DND-41 (cell line): ENCODE measurements at regions not wholly inside any gene's neighbourhood (a gene's known extent, or its start where the extent isn't known, plus 50 kb on each side); places are given as distances from the start of the nearest gene placed in this dataset.
"Not testable (repeated sequence)": the region's sequence is repeated elsewhere in the genome, so short reads cannot be mapped to it uniquely, and the experiment has no call there.

ENCODE experiments used
- ATAC-seq: fragments of 200-7000 bp; cut with Tn5 transposase; 3 replicates; pipeline ENCODE4 v1.9.1; 2021; ENCODE audit warnings: low read depth; ENCODE audit not compliant: insufficient read depth
- DNase-seq: peaks from one replicate; pipeline ENCODE4 v3.0.0-alpha.2; 2020
- H2AFZ ChIP-seq: 2 replicates; pipeline ENCODE4 v1.6.0; 2012; ENCODE audit warnings: low read depth, low read length
- H3K27ac ChIP-seq: 2 replicates; pipeline ENCODE4 v1.5.1; 2012; ENCODE audit warnings: low read length, inconsistent platforms
- H3K27me3 ChIP-seq: fragments of 200-600 bp; sonication (generic); 2 replicates; pipeline ENCODE4 v1.6.0; 2012; ENCODE audit warnings: low read length, mild to moderate bottlenecking, inconsistent platforms; ENCODE audit not compliant: insufficient read depth, poor library complexity
- H3K36me3 ChIP-seq: 2 replicates; pipeline ENCODE4 v1.5.1; 2012; ENCODE audit warnings: low read length, inconsistent platforms; ENCODE audit not compliant: insufficient read depth
- H3K4me1 ChIP-seq: 2 replicates; pipeline ENCODE4 v1.5.1; 2012; ENCODE audit warnings: mild to moderate bottlenecking, low read length; ENCODE audit not compliant: insufficient read depth
- H3K4me2 ChIP-seq: 2 replicates; pipeline ENCODE4 v1.6.0; 2012; ENCODE audit warnings: mild to moderate bottlenecking, moderate library complexity, low read length, inconsistent platforms; ENCODE audit not compliant: insufficient read depth
- H3K4me3 ChIP-seq, 2 experiments: fragments of 200-600 bp in 1 of 2; shearing (Covaris generic) in 1 of 2; 2 replicates each; pipeline ENCODE4 v1.5.1; 2012 to 2016; ENCODE audit warnings: inconsistent platforms in 2 of 2, low read length in 2 of 2, mild to moderate bottlenecking in 2 of 2, low read depth in 1 of 2, moderate library complexity in 1 of 2
- H3K79me2 ChIP-seq: 2 replicates; pipeline ENCODE4 v1.6.0; 2012; ENCODE audit warnings: low read length, inconsistent platforms; ENCODE audit not compliant: insufficient read depth
- H3K9ac ChIP-seq: 2 replicates; pipeline ENCODE4 v1.6.0; 2012; ENCODE audit warnings: low read depth, mild to moderate bottlenecking, inconsistent platforms, low read length, moderate library complexity
- H3K9me3 ChIP-seq: 2 replicates; pipeline ENCODE4 v1.5.1; 2012; ENCODE audit warnings: low read length, moderate library complexity, mild to moderate bottlenecking, inconsistent platforms; ENCODE audit not compliant: insufficient read depth, severe bottlenecking
- H4K20me1 ChIP-seq: 2 replicates; pipeline ENCODE4 v1.6.0; 2012; ENCODE audit warnings: low read length; ENCODE audit not compliant: insufficient read depth
- CTCF ChIP-seq: IDR thresholded peaks from 2 replicates; pipeline ENCODE4 v1.5.1; 2012; ENCODE audit warnings: borderline replicate concordance, low read length, moderate library complexity, mild to moderate bottlenecking; ENCODE audit not compliant: poor library complexity, severe bottlenecking; ENCODE audit errors: extremely low read depth
- EZH2 ChIP-seq: IDR thresholded peaks from 3 replicates; pipeline ENCODE4 v1.6.1; 2012; ENCODE audit warnings: borderline replicate concordance, low read depth, mild to moderate bottlenecking, moderate library complexity, low read length, inconsistent platforms; ENCODE audit not compliant: severe bottlenecking

GRCh38 chr15:45810201-45810600 is 175.4 kb downstream of the SQOR start:
- H3K36me3 ChIP-seq, result no peaks in the 10 kb centered on the region
- no peaks in the 10 kb centered on the region for H3K79me2 ChIP-seq
- no peak for DNase-seq

GRCh38 chr15:45812200-45812599 is 177.4 kb downstream of the SQOR start:
- Histone ChIP-seq H3K4me1 (no peaks in the 10 kb centered on the region), H3K9ac (no peak overlapping the region), H3K4me2 (no peak overlapping the region), H3K27me3 (no peaks in the 10 kb centered on the region), H3K27ac (no peak overlapping the region), H3K4me3 (no peak overlapping the region), H3K9me3 (no peaks in the 10 kb centered on the region), H3K36me3 (no peaks in the 10 kb centered on the region), H4K20me1 (no peaks in the 10 kb centered on the region), H2AFZ (no peak overlapping the region), H3K79me2 (no peaks in the 10 kb centered on the region)
- DNase-seq, result no peak
- no peak for ATAC-seq
- no peak for TF ChIP-seq CTCF
- no peak for TF ChIP-seq EZH2

More at GRCh38 chr15:45810201-45810600, 175.4 kb downstream of the SQOR start:
- TF ChIP-seq CTCF (no peak), EZH2 (no peak)
- no peak for ATAC-seq
- H4K20me1 ChIP-seq, result no peaks in the 10 kb centered on the region
- no peak overlapping the region for H3K4me3 ChIP-seq
- H3K4me2 ChIP-seq, result no peak overlapping the region
- H3K27me3 ChIP-seq, result no peaks in the 10 kb centered on the region
- no peaks in the 10 kb centered on the region for H3K4me1 ChIP-seq
- H3K9ac ChIP-seq, result no peak overlapping the region
- no peak overlapping the region for H2AFZ ChIP-seq
- no peaks in the 10 kb centered on the region for H3K9me3 ChIP-seq
- H3K27ac ChIP-seq, result no peak overlapping the region

- H3K9me3 ChIP-seq, H3K27me3 ChIP-seq, H3K4me1 ChIP-seq, H3K9ac ChIP-seq, H3K79me2 ChIP-seq, H3K4me2 ChIP-seq, H4K20me1 ChIP-seq, H3K27ac ChIP-seq, H2AFZ ChIP-seq, H3K36me3 ChIP-seq, ATAC-seq, DNase-seq, H3K4me3 ChIP-seq: not testable (repeated sequence)
Observed at GRCh38 chr15:45817578-45817977, 182.7 kb downstream of the SQOR start.

- Histone ChIP-seq H2AFZ (no peak overlapping the region), H3K9me3 (no peaks in the 10 kb centered on the region), H3K4me1 (no peaks in the 10 kb centered on the region), H3K9ac (no peak overlapping the region), H4K20me1 (no peaks in the 10 kb centered on the region), H3K4me3 (no peak overlapping the region), H3K36me3 (no peaks in the 10 kb centered on the region), H3K27ac (no peak overlapping the region), H3K4me2 (no peak overlapping the region), H3K79me2 (no peaks in the 10 kb centered on the region), H3K27me3 (no peaks in the 10 kb centered on the region)
- ATAC-seq, result no peak
- no peak for TF ChIP-seq EZH2
- no peak for TF ChIP-seq CTCF
- no peak for DNase-seq
Observed at GRCh38 chr15:45821390-45821789, 186.6 kb downstream of the SQOR start.

- H3K4me2 ChIP-seq, H3K79me2 ChIP-seq, ATAC-seq, H3K4me3 ChIP-seq, H3K27me3 ChIP-seq, H3K9ac ChIP-seq, H4K20me1 ChIP-seq, DNase-seq, H3K36me3 ChIP-seq, H3K9me3 ChIP-seq, H3K4me1 ChIP-seq, H3K27ac ChIP-seq, H2AFZ ChIP-seq: not testable (repeated sequence)
Observed at GRCh38 chr15:45822968-45823367, 188.1 kb downstream of the SQOR start.
